ENCODE measurements at regions not wholly inside any gene's neighbourhood (a gene's known extent, or its start where the extent isn't known, plus 50 kb on each side); places are given as distances from the start of the nearest gene placed in this dataset.

- TF ChIP-seq GATA1 (IDR thresholded peaks at IDR 0.05; ENCODE audit: low read depth, low read length) = no peak
- TF ChIP-seq POLR2A (IDR thresholded peaks at IDR 0.05; ENCODE audit: low read length) = no peak
- no peak for DNase-seq
Observed at GRCh38 chr13:73274147-73274546, 215.3 kb downstream of the KLF5 start.

GRCh38 chr13:73273745-73274144 lies 214.9 kb downstream of the KLF5 start:
- no peak for DNase-seq
- TF ChIP-seq GATA1 (IDR thresholded peaks at IDR 0.05; ENCODE audit: low read depth, low read length) (no peak), POLR2A (IDR thresholded peaks at IDR 0.05; ENCODE audit: low read length) (no peak)

- TF ChIP-seq GATA1 (IDR thresholded peaks at IDR 0.05; ENCODE audit: low read depth, low read length) (no peak), POLR2A (IDR thresholded peaks at IDR 0.05; ENCODE audit: low read length) (no peak)
- no peak for DNase-seq
Observed at GRCh38 chr13:73273276-73273675, 214.5 kb downstream of the KLF5 start.

GRCh38 chr13:73272831-73273230 lies 214.0 kb downstream of the KLF5 start:
- DNase-seq = no peak
- no peak for TF ChIP-seq GATA1 (IDR thresholded peaks at IDR 0.05; ENCODE audit: low read depth, low read length)
- TF ChIP-seq POLR2A (IDR thresholded peaks at IDR 0.05; ENCODE audit: low read length) = no peak

GRCh38 chr13:73268306-73268705 lies 209.5 kb downstream of the KLF5 start:
- peak in 1 of 2 experiments; percentile 3 for DNase-seq

GRCh38 chr13:73266640-73267180 lies 207.9 kb downstream of the KLF5 start:
- no peak for TF ChIP-seq POLR2A (IDR thresholded peaks at IDR 0.05; ENCODE audit: low read length)
- no peak for TF ChIP-seq GATA1 (IDR thresholded peaks at IDR 0.05; ENCODE audit: low read depth, low read length)
- DNase-seq = no peak

More at GRCh38 chr13:73268306-73268705, 209.5 kb downstream of the KLF5 start:
- TF ChIP-seq GATA1 (IDR thresholded peaks at IDR 0.05; ENCODE audit: low read depth, low read length) (no peak), POLR2A (IDR thresholded peaks at IDR 0.05; ENCODE audit: low read length) (no peak)

GRCh38 chr13:73262862-73263627 lies 204.2 kb downstream of the KLF5 start:
- DNase-seq = no peak
- TF ChIP-seq GATA1 (IDR thresholded peaks at IDR 0.05; ENCODE audit: low read depth, low read length) (no peak), POLR2A (IDR thresholded peaks at IDR 0.05; ENCODE audit: low read length) (no peak)

GRCh38 chr13:73261739-73262216 lies 203.0 kb downstream of the KLF5 start:
- no peak for TF ChIP-seq POLR2A (IDR thresholded peaks at IDR 0.05; ENCODE audit: low read length)
- TF ChIP-seq GATA1 (IDR thresholded peaks at IDR 0.05; ENCODE audit: low read depth, low read length) = no peak

GRCh38 chr13:73259061-73260017 lies 200.5 kb downstream of the KLF5 start:
- TF ChIP-seq GATA1 (IDR thresholded peaks at IDR 0.05; ENCODE audit: low read depth, low read length) (no peak), POLR2A (IDR thresholded peaks at IDR 0.05; ENCODE audit: low read length) (no peak)
- no peak for DNase-seq

More at GRCh38 chr13:73261739-73262216, 203.0 kb downstream of the KLF5 start:
- peak; percentile 5 to 38 for DNase-seq

GRCh38 chr13:73258406-73258805 lies 199.6 kb downstream of the KLF5 start:
- no peak for DNase-seq
- no peak for TF ChIP-seq GATA1 (IDR thresholded peaks at IDR 0.05; ENCODE audit: low read depth, low read length)
- TF ChIP-seq POLR2A (IDR thresholded peaks at IDR 0.05; ENCODE audit: low read length) = no peak

GRCh38 chr13:73254827-73255226 lies 196.0 kb downstream of the KLF5 start:
- no peak for TF ChIP-seq GATA1 (IDR thresholded peaks at IDR 0.05; ENCODE audit: low read depth, low read length)
- no peak for TF ChIP-seq POLR2A (IDR thresholded peaks at IDR 0.05; ENCODE audit: low read length)
- no peak for DNase-seq

GRCh38 chr13:73251626-73252265 lies 192.9 kb downstream of the KLF5 start:
- DNase-seq = no peak
- TF ChIP-seq GATA1 (IDR thresholded peaks at IDR 0.05; ENCODE audit: low read depth, low read length) = no peak
- no peak for TF ChIP-seq POLR2A (IDR thresholded peaks at IDR 0.05; ENCODE audit: low read length)

- DNase-seq = no peak
- no peak for TF ChIP-seq POLR2A (IDR thresholded peaks at IDR 0.05; ENCODE audit: low read length)
- TF ChIP-seq GATA1 (IDR thresholded peaks at IDR 0.05; ENCODE audit: low read depth, low read length) = no peak
Observed at GRCh38 chr13:73250061-73250460, 191.3 kb downstream of the KLF5 start.
